ENCODE measurements at regions not wholly inside any gene's neighbourhood (a gene's known extent, or its start where the extent isn't known, plus 50 kb on each side); places are given as distances from the start of the nearest gene placed in this dataset.

DNA sequence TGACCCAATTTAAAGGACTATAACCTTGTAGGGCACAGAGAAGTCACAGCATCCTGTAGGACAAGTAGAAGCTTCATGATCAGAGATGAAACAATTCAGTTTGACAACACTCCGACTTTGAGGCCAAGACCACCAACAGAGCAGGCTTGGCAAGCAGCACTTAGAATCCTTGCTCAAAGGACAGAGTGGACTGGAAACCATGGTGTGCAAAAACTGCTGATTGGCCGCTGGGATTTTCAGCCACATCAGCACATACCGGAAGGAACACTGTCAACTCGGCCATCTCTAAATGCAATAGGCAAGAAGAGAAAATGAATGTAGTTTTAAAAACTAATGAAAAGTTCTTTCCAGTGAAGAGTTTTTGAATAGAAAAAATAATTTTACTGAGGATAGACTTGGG, 92.0 kb upstream of the PRMT6 start:
- 75% methylated on average over 4 of the region's 4 CpGs for WGBS

DNA sequence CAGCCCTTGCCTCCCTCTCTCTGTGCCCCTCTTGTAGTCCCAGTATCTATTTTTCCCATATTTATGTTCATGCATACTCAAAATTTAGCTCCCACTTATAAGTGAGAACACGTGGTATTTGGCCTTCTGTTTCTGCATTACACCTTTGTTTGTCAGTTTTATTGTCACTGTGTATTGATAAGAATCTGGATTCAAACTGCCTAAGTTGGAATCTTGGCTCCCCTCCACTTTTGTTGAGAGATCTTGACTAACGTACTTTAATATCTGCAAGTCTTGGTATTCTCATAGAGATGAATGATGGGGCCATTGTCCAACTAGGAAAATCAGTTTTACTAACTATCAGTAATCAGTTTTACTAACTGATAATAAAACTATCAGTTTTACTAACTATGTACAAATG, 87.8 kb upstream of the PRMT6 start:
- H3K9me3 ChIP-seq (ENCODE audit: control insufficient read depth in 4 of 4, low read length in 3 of 4) = peaks cover 0 to 3% (median 0%) of the 10 kb centered on the region in 4 donors
- no peaks in the 10 kb centered on the region for H3K4me1 ChIP-seq (ENCODE audit: control insufficient read depth in 4 of 4, insufficient read depth in 4 of 4, low read length in 3 of 4)
- no peak for TF ChIP-seq RXRA (IDR thresholded peaks at IDR 0.05)
- no peak for TF ChIP-seq REST (IDR thresholded peaks at IDR 0.05)
- TF ChIP-seq EGR1 (IDR thresholded peaks at IDR 0.05; ENCODE audit: low read depth in 2 of 2) = no peak
- no peak for TF ChIP-seq SP1 (IDR thresholded peaks at IDR 0.05)
- no peak for TF ChIP-seq RAD21 (IDR thresholded peaks at IDR 0.05)
- no peak for TF ChIP-seq HNF4G (IDR thresholded peaks at IDR 0.05)
- TF ChIP-seq FOXA1 (IDR thresholded peaks at IDR 0.05) = no peak
- no peak for TF ChIP-seq FOXA2 (IDR thresholded peaks at IDR 0.05)
- TF ChIP-seq, protein P1, sequence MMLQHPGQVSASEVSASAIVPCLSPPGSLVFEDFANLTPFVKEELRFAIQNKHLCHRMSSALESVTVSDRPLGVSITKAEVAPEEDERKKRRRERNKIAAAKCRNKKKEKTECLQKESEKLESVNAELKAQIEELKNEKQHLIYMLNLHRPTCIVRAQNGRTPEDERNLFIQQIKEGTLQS (IDR thresholded peaks at IDR 0.05) = no peak
- TF ChIP-seq CTCF (IDR thresholded peaks at IDR 0.05; ENCODE audit: low read depth, low read length, missing input control) = no peak
- no peak overlapping the region for H3K9ac ChIP-seq (ENCODE audit: low read depth in 1 of 2, low read length in 2 of 2)
- no peak overlapping the region for H3K4me3 ChIP-seq (ENCODE audit: low read depth in 1 of 3, low read length in 3 of 3)
- no peaks in the 10 kb centered on the region for H3K36me3 ChIP-seq (ENCODE audit: control insufficient read depth in 4 of 4, insufficient read depth in 3 of 4, low read depth in 1 of 4, low read length in 3 of 4)
- no peak for DNase-seq (ENCODE audit: low spot score)
- 64% methylated on average over 2 of the region's 2 CpGs for WGBS
- H3K27ac ChIP-seq (ENCODE audit: low read depth in 1 of 2, low read length in 2 of 2) = no peak overlapping the region
- H3K27me3 ChIP-seq (ENCODE audit: control insufficient read depth in 4 of 4, insufficient read depth in 4 of 4, low read length in 3 of 4) = peaks cover 0 to 3% (median 0%) of the 10 kb centered on the region in 4 donors

More for the DNA sequence above, 92.0 kb upstream of the PRMT6 start:
- Histone ChIP-seq H3K9ac (ENCODE audit: low read depth in 1 of 2, low read length in 2 of 2) (no peak overlapping the region), H3K27ac (ENCODE audit: low read depth in 1 of 2, low read length in 2 of 2) (no peak overlapping the region), H3K4me3 (ENCODE audit: low read depth in 1 of 3, low read length in 3 of 3) (no peak overlapping the region), H3K36me3 (ENCODE audit: control insufficient read depth in 4 of 4, insufficient read depth in 3 of 4, low read depth in 1 of 4, low read length in 3 of 4) (no peaks in the 10 kb centered on the region), H3K9me3 (ENCODE audit: control insufficient read depth in 4 of 4, low read length in 3 of 4) (peaks cover 0 to 3% (median 0%) of the 10 kb centered on the region in 4 donors), H3K4me1 (ENCODE audit: control insufficient read depth in 4 of 4, insufficient read depth in 4 of 4, low read length in 3 of 4) (no peaks in the 10 kb centered on the region), H3K27me3 (ENCODE audit: control insufficient read depth in 4 of 4, insufficient read depth in 4 of 4, low read length in 3 of 4) (peaks cover 0 to 6% (median 0%) of the 10 kb centered on the region in 4 donors)
- TF ChIP-seq REST (IDR thresholded peaks at IDR 0.05) = no peak
- TF ChIP-seq ZBTB33 (IDR thresholded peaks at IDR 0.05) = no peak
- TF ChIP-seq, protein P1 (IDR thresholded peaks at IDR 0.05) = no peak
- TF ChIP-seq EGR1 (IDR thresholded peaks at IDR 0.05; ENCODE audit: low read depth in 2 of 2) = no peak
- TF ChIP-seq SP1 (IDR thresholded peaks at IDR 0.05) = no peak
- no peak for TF ChIP-seq NR2F2 (IDR thresholded peaks at IDR 0.05)
- DNase-seq (ENCODE audit: low spot score) = no peak

Measured in liver (tissue), 8 donors.